ENCODE measurements at regions not wholly inside any gene's neighbourhood (a gene's known extent, or its start where the extent isn't known, plus 50 kb on each side); places are given as distances from the start of the nearest gene placed in this dataset.

DNA sequence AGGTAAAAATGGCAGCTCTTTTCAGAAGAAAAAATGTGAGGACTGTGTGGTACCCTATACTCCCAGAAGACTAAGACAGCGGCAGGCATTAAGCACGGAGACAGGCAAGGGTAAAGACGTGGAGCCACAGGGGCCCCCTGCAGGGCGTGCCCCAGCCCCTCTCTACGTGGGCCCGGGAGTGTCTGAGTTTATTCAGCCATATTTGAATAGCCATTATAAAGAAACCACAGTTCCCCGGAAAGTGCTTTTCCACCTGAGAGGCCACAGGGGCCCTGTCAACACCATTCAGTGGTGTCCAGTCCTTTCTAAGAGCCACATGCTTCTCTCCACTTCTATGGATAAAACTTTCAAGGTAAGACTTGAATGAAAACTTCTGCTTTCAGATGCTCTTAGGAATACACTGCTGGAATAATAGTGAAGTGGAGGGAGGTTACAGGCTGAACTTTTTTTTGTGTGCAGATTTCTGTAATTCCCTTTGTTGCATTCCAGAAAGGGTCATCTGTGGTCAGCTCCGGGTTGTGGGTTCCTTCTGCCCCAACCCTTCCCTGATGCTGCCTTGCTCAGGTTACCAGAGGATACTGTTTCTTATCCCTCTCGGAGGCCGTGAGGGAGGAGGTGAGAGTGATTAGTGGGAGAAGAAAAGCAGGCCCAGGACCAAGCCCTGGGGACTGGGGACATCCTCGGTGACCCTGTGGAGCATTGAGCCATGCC lies 58.4 kb downstream of the SLC25A47 start:
- TF ChIP-seq POLR2AphosphoS5 (IDR thresholded peaks at IDR 0.05) (no peak), EP300 (IDR thresholded peaks at IDR 0.05) (no peak), POLR2A (IDR thresholded peaks at IDR 0.05; ENCODE audit: low read depth) (no peak)
- TF ChIP-seq, protein P1, sequence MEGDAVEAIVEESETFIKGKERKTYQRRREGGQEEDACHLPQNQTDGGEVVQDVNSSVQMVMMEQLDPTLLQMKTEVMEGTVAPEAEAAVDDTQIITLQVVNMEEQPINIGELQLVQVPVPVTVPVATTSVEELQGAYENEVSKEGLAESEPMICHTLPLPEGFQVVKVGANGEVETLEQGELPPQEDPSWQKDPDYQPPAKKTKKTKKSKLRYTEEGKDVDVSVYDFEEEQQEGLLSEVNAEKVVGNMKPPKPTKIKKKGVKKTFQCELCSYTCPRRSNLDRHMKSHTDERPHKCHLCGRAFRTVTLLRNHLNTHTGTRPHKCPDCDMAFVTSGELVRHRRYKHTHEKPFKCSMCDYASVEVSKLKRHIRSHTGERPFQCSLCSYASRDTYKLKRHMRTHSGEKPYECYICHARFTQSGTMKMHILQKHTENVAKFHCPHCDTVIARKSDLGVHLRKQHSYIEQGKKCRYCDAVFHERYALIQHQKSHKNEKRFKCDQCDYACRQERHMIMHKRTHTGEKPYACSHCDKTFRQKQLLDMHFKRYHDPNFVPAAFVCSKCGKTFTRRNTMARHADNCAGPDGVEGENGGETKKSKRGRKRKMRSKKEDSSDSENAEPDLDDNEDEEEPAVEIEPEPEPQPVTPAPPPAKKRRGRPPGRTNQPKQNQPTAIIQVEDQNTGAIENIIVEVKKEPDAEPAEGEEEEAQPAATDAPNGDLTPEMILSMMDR (IDR thresholded peaks at IDR 0.05), result no peak
- peaks cover 0 to 26% (median 20%) of the 10 kb centered on the region in 4 donors for H3K36me3 ChIP-seq
- no peak overlapping the region for H3K4me3 ChIP-seq
- 77% methylated on average over 11 of the region's 11 CpGs for WGBS
- peaks cover 15 to 37% (median 24%) of the 10 kb centered on the region in 4 donors for H3K4me1 ChIP-seq
- intact Hi-C loops (cut with DNase I), result loop anchor here (2.0 kb wide), 1 partner anchor 265 kb away; no protein-coding TSS in a partner anchor
- no peaks in the 10 kb centered on the region for H3K9me3 ChIP-seq
- DNase-seq (ENCODE audit: extremely low spot score), result no peak
- H3K27me3 ChIP-seq, result no peaks in the 10 kb centered on the region
- no peak overlapping the region for H3K27ac ChIP-seq (replicated peaks in 1 of 4)

DNA sequence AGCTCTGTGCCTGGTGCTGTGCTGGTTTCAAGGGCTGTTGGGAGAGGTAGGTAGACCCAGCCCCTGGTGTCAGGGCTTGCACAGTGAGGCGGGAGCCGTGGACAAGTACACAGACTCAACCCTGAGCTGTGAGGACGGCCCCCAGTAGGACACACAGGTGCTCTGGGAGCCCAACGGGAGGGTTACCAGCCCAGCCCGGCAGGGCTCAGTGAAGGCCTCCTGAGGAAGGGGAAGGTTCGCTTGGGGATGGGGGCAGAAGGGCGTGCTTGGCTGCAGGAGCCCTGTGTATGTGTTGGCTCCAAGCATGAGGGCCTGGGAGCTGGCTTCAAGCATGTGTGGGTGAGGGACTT lies 58.9 kb downstream of the SLC25A47 start:
- Histone ChIP-seq H3K27ac (replicated peaks in 1 of 4) (no peak overlapping the region), H3K4me3 (no peak overlapping the region), H3K9me3 (no peaks in the 10 kb centered on the region), H3K27me3 (no peaks in the 10 kb centered on the region), H3K36me3 (peaks cover 0 to 26% (median 20%) of the 10 kb centered on the region in 4 donors), H3K4me1 (peaks cover 10 to 32% (median 19%) of the 10 kb centered on the region in 4 donors)
- 81% methylated on average over 7 of the region's 7 CpGs for WGBS
- DNase-seq (ENCODE audit: extremely low spot score), result no peak
- TF ChIP-seq POLR2AphosphoS5 (IDR thresholded peaks at IDR 0.05), result no peak
- TF ChIP-seq, protein P1 (IDR thresholded peaks at IDR 0.05), result no peak
- intact Hi-C loops (cut with DNase I), result loop anchor here (2.0 kb wide), 1 partner anchor 265 kb away; no protein-coding TSS in a partner anchor

DNA sequence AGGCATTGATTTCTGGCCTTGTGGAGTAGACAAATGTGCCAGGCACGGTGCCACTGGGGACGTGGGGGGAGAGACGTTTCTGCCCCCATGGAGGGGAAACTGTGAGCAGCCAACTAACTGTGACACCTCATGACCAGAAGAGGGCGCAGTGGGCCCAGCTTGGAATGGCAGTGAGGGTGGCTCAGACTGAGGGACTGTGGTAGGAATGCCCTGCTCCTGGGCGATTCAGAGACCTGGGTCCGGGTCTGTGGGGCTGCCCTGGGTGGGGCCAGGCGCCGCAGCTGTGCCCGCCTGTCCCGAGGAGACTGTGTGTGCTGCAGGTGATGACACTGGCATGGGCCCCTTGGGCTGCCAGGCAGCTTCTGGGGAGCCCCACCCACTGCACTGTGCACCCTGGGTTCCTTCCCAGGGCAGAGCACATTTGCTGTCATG lies 60.6 kb downstream of the SLC25A47 start:
- no peak overlapping the region for H3K4me3 ChIP-seq
- intact Hi-C loops (cut with DNase I), result loop anchor here (2.0 kb wide), 2 partner anchors 263 to 1245 kb away; no protein-coding TSS in a partner anchor
- H3K27me3 ChIP-seq, result no peaks in the 10 kb centered on the region
- H3K36me3 ChIP-seq, result peaks cover 0 to 26% (median 20%) of the 10 kb centered on the region in 4 donors
- H3K4me1 ChIP-seq, result peaks cover 3 to 18% (median 8%) of the 10 kb centered on the region in 4 donors
- 26% methylated on average over 7 of the region's 10 CpGs for WGBS
- no peak for DNase-seq (ENCODE audit: extremely low spot score)
- no peak for TF ChIP-seq EP300 (IDR thresholded peaks at IDR 0.05)
- TF ChIP-seq, protein P1 (IDR thresholded peaks at IDR 0.05), result peak; percentile 62 to 77 (median 63)
- H3K9me3 ChIP-seq, result no peaks in the 10 kb centered on the region
- H3K27ac ChIP-seq (replicated peaks in 1 of 4), result no peak overlapping the region

DNA sequence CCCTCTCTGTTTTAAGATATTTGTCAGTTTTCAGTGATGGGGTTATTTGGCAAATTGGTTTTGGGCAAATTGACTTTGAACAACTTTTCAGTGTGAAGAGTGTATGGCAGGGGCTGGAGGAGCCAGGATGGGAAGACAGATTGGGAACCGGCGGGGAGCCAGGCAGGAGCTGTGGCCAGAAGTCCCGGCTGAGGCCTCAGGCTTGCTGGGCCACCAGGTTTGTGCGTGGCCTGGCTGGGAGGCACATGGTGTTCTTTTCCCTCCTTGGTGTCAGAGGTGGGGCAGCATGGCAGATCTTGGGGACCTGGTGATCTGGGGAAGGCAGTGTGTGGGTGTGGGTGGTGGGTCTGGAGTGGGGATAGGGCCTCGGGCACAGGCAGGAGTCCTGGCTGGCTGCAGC lies 61.1 kb downstream of the SLC25A47 start:
- TF ChIP-seq, protein P1 (IDR thresholded peaks at IDR 0.05), result no peak
- TF ChIP-seq POLR2A (IDR thresholded peaks at IDR 0.05; ENCODE audit: low read depth) (no peak), EP300 (IDR thresholded peaks at IDR 0.05) (no peak), POLR2AphosphoS5 (IDR thresholded peaks at IDR 0.05) (no peak)
- DNase-seq (ENCODE audit: extremely low spot score), result no peak
- Histone ChIP-seq H3K9me3 (no peaks in the 10 kb centered on the region), H3K27me3 (no peaks in the 10 kb centered on the region), H3K36me3 (peaks cover 0 to 26% (median 20%) of the 10 kb centered on the region in 4 donors), H3K27ac (replicated peaks in 1 of 4) (no peak overlapping the region), H3K4me1 (peaks cover 3 to 18% (median 8%) of the 10 kb centered on the region in 4 donors), H3K4me3 (no peak overlapping the region)
- intact Hi-C loops (cut with DNase I), result loop anchor here (2.0 kb wide), 1 partner anchor 1245 kb away; no protein-coding TSS in a partner anchor
- WGBS, result 83% methylated on average over 5 of the region's 5 CpGs
